ENCODE measurements at regions not wholly inside any gene's neighbourhood (a gene's known extent, or its start where the extent isn't known, plus 50 kb on each side); places are given as distances from the start of the nearest gene placed in this dataset.
"Not testable (repeated sequence)": the region's sequence is repeated elsewhere in the genome, so short reads cannot be mapped to it uniquely, and the experiment has no call there.

DNA sequence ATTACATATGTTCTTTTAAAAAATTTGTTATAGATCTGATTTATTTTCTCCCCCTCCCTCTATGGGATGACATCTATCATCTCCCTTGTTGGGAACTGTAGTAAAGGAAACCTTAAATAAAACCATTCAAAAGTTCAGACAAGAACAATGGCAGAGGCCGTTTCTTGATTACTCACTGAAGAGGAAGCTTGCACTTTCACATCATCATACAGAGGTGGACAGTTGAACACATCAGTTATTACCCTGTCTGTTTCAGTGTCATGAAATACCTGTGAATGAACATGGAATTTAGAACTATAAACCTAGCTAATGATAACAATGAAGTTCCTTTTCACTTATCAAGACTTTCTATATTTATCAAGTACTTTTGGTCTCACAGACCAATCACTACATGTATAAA lies 63.7 kb upstream of the NEK3 start:
- TF ChIP-seq, protein P1, sequence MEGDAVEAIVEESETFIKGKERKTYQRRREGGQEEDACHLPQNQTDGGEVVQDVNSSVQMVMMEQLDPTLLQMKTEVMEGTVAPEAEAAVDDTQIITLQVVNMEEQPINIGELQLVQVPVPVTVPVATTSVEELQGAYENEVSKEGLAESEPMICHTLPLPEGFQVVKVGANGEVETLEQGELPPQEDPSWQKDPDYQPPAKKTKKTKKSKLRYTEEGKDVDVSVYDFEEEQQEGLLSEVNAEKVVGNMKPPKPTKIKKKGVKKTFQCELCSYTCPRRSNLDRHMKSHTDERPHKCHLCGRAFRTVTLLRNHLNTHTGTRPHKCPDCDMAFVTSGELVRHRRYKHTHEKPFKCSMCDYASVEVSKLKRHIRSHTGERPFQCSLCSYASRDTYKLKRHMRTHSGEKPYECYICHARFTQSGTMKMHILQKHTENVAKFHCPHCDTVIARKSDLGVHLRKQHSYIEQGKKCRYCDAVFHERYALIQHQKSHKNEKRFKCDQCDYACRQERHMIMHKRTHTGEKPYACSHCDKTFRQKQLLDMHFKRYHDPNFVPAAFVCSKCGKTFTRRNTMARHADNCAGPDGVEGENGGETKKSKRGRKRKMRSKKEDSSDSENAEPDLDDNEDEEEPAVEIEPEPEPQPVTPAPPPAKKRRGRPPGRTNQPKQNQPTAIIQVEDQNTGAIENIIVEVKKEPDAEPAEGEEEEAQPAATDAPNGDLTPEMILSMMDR (IDR thresholded peaks at IDR 0.05; ENCODE audit: poor library complexity): not testable (repeated sequence)
- not testable (repeated sequence) for TF ChIP-seq EZH2 (IDR thresholded peaks at IDR 0.05; ENCODE audit: borderline replicate concordance)

All from hepatocyte (in vitro differentiated cells).